ENCODE measurements at regions not wholly inside any gene's neighbourhood (a gene's known extent, or its start where the extent isn't known, plus 50 kb on each side); places are given as distances from the start of the nearest gene placed in this dataset.

GRCh38 chr1:194056169-194056568, 869.8 kb upstream of the B3GALT2 start:
- DNase-seq (ENCODE audit: low read depth) = no peak
- TF ChIP-seq CTCF (IDR thresholded peaks at IDR 0.05; ENCODE audit: low read length, missing control alignments) = no peak
- H3K4me3 ChIP-seq (replicated peaks; ENCODE audit: low read depth, low read length) = no peak overlapping the region

- no peak overlapping the region for H3K4me3 ChIP-seq (replicated peaks; ENCODE audit: low read depth, low read length)
- no peak for TF ChIP-seq CTCF (IDR thresholded peaks at IDR 0.05; ENCODE audit: low read length, missing control alignments)
- DNase-seq (ENCODE audit: low read depth) = no peak
Observed at GRCh38 chr1:194055536-194055935, 869.1 kb upstream of the B3GALT2 start.

GRCh38 chr1:194052514-194053338, 866.3 kb upstream of the B3GALT2 start:
- no peak for DNase-seq (ENCODE audit: low read depth)
- H3K4me3 ChIP-seq (replicated peaks; ENCODE audit: low read depth, low read length) = no peak overlapping the region
- no peak for TF ChIP-seq CTCF (IDR thresholded peaks at IDR 0.05; ENCODE audit: low read length, missing control alignments)

- DNase-seq (ENCODE audit: low read depth) = no peak
- no peak overlapping the region for H3K4me3 ChIP-seq (replicated peaks; ENCODE audit: low read depth, low read length)
- no peak for TF ChIP-seq CTCF (IDR thresholded peaks at IDR 0.05; ENCODE audit: low read length, missing control alignments)
Observed at GRCh38 chr1:194047921-194048320, 861.5 kb upstream of the B3GALT2 start.

GRCh38 chr1:194047206-194047605, 860.8 kb upstream of the B3GALT2 start:
- H3K4me3 ChIP-seq (replicated peaks; ENCODE audit: low read depth, low read length) = no peak overlapping the region
- no peak for DNase-seq (ENCODE audit: low read depth)
- TF ChIP-seq CTCF (IDR thresholded peaks at IDR 0.05; ENCODE audit: low read length, missing control alignments) = no peak

- no peak overlapping the region for H3K4me3 ChIP-seq (replicated peaks; ENCODE audit: low read depth, low read length)
- peak; percentile 85 for DNase-seq (ENCODE audit: low read depth)
- TF ChIP-seq CTCF (IDR thresholded peaks at IDR 0.05; ENCODE audit: low read length, missing control alignments) = no peak
Observed at GRCh38 chr1:194045416-194045815, 859.0 kb upstream of the B3GALT2 start.

GRCh38 chr1:194044892-194045291, 858.5 kb upstream of the B3GALT2 start:
- no peak overlapping the region for H3K4me3 ChIP-seq (replicated peaks; ENCODE audit: low read depth, low read length)
- DNase-seq (ENCODE audit: low read depth) = no peak
- no peak for TF ChIP-seq CTCF (IDR thresholded peaks at IDR 0.05; ENCODE audit: low read length, missing control alignments)
